ENCODE measurements at regions not wholly inside any gene's neighbourhood (a gene's known extent, or its start where the extent isn't known, plus 50 kb on each side); places are given as distances from the start of the nearest gene placed in this dataset.
"Not testable (repeated sequence)": the region's sequence is repeated elsewhere in the genome, so short reads cannot be mapped to it uniquely, and the experiment has no call there.

- DNase-seq (ENCODE audit: extremely low read depth, low read depth): no peak
Measured at GRCh38 chr5:53403291-53403690, 77.1 kb upstream of the FST start.

GRCh38 chr5:53403758-53404157 is 76.7 kb upstream of the FST start:
- DNase-seq (ENCODE audit: extremely low read depth, low read depth): no peak

DNA sequence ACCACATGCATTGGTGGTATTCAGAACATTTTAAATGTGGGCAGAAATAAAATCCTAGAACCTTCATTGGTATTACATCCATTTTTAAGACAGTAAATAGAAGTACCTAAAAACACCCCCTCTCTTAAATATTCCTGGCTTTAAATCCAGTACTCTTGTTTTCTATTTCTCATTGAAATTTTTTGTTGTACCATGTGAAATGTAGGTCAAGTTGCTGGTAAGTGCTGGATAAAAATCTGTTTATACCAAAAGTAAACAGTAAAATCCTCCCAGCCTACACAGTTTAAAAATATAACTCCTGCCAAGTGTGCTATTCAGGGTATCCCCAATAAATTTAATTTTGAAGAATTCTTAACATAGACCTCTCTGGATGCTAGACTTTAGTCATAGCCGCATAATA is 75.0 kb upstream of the FST start:
- no peak for DNase-seq (ENCODE audit: extremely low read depth, low read depth)

DNA sequence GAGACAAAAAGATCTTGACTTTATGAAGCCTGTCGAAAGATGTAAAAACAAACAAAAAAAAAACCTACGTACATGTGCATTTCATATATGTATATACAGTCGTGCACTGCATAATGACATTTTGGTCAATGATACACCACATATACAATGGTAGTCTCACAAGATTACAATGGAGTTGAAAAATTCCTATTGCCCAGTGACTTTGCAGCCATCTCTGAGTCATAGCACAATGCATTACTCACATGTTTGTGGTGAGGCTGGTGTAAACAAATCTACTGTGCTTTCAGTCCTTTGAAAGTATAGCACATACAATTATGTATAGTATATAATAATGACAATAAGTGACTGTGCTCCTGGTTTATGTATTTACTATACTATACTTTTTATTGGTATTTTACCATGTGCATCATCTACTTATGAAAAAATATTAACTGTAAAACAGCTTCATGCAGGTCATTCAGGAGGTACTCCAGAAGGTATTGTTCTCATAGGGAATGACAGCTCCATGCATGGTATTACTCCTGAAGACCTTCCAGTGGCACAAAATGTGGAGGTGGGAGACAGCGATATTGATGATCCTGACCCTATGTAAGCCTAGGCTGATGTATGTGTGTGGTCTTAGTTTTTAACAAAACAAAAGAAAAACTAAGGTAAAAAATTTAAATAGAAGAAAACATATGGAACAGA is 73.7 kb upstream of the FST start:
- DNase-seq (ENCODE audit: extremely low read depth, low read depth): peak; percentile 71

DNA sequence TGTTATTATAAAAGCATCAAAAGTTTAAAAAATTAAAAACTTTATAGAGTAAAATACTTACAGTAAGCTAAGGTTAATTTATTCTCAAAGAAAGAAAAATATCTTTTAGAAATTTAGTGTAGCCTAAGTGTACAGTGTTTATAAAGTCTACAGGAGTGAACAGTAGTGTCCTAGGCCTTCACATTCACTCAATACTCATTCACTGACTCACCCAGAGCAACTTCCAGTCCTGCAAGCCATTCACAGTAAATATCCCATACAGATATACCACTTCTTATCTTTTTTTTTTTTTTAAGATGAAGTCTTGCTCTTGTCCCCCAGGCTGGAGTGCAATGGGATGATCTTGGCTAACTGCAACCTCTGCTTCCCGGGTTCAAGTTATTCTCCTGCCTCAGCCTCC is 73.1 kb upstream of the FST start:
- DNase-seq (ENCODE audit: extremely low read depth, low read depth): no peak

GRCh38 chr5:53411388-53411787 is 69.0 kb upstream of the FST start:
- no peak for DNase-seq (ENCODE audit: extremely low read depth, low read depth)

DNA sequence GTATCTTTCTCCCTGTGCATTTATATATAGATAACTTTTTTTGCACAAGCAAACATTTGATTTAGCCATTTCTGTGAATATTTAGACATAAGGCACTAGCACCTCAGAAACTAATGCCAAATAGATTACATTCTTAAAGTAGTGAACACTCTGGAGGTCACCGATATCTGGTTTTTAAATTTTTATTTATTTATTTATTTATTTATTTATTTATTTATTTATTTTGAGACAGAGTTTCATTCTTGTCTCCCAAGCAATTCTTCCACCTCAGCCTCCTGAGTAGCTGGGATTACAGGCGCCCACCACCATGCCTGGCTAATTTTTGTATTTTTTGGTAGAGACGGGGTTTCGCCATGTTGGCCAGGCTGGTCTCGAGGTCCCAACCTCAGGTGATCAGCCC is 67.9 kb upstream of the FST start:
- DNase-seq (ENCODE audit: extremely low read depth, low read depth): not testable (repeated sequence)

GRCh38 chr5:53416144-53416738 is 64.2 kb upstream of the FST start:
- no peak for DNase-seq (ENCODE audit: extremely low read depth, low read depth)

DNA sequence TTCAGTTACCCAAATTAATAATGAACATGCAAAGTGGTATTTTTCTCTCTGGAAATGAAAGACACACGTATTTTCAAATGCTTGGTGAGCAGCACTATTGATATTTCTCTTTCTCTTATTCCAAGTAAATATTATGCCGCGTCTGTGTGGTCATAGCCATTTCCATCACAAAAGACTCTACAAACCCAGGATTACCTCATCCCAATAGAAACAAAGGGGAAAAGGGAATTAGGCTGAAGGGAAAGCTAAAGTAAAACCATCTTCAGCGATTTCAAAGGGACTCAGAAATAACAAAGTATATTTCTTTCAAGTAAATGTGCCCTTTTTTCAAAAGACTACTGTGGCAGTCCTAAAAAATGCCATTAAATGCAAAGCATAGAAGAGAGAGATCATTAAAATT is 62.0 kb upstream of the FST start:
- peak; percentile 86 for DNase-seq (ENCODE audit: extremely low read depth, low read depth)

GRCh38 chr5:53418826-53419658 is 61.4 kb upstream of the FST start:
- peak; percentile 99 for DNase-seq (ENCODE audit: extremely low read depth, low read depth)

DNA sequence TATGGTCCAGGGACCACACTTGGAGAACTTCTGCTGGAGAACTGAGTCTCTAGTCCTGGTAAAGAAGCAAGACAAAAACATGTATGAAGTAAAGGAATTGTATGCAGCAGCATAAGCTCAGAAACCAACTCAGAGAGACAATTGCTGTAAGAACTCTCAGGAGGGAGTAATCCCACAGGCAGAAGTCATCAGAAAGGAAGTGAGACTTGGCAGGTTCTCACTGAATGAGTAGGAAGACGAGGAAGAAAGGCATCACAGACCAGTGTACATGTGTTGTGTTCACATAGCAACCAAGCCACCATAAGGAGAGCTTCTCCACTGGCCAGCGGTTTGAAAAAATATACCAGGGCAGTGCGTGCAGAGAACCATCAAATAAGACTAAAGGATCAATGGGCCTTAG is 57.9 kb upstream of the FST start:
- no peak for DNase-seq (ENCODE audit: extremely low read depth, low read depth)

GRCh38 chr5:53423724-53424123 is 56.7 kb upstream of the FST start:
- DNase-seq (ENCODE audit: extremely low read depth, low read depth): no peak

DNA sequence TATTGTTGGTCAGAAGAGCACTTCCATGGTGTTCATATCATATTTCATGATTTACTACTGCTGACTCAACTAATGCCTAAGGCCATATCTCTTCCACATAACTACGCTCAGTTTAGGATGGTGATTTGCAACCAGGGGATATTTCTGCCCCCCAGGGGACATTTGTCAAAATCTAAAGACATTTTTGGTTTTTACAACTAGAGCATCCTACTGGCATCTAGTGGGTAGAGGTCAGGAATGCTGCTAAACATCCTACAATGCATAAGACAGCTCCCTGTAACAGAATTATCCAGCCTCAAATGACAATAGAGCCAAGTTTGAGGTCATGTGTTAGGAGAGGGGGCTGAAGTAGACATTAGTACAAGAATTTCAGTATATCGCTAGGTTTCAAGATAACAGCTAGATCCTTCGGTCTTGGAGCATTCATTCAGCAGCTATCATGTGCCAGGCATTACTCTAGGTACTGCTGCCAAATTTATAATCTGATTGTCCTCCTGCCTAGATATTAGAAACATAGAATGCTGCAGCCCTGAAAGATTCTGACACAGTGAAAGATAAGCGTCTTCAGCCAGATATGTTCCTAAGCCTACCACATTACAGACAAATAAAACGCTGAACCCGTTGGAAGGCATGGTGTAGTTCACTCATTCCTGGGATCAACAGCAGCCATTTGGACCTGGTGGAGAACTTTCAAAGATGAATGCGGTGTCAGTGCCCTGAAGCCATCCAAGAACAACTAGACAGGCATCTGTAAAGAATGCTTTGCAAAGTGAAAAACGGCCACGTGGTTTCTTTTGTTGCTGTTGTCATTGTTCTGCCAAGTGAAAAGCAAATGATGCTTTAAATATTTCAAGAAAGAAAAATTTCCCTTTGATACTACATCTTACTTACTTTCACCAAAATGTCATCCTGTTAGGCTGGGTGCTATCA is 55.5 kb upstream of the FST start:
- DNase-seq (ENCODE audit: extremely low read depth, low read depth): no peak

DNA sequence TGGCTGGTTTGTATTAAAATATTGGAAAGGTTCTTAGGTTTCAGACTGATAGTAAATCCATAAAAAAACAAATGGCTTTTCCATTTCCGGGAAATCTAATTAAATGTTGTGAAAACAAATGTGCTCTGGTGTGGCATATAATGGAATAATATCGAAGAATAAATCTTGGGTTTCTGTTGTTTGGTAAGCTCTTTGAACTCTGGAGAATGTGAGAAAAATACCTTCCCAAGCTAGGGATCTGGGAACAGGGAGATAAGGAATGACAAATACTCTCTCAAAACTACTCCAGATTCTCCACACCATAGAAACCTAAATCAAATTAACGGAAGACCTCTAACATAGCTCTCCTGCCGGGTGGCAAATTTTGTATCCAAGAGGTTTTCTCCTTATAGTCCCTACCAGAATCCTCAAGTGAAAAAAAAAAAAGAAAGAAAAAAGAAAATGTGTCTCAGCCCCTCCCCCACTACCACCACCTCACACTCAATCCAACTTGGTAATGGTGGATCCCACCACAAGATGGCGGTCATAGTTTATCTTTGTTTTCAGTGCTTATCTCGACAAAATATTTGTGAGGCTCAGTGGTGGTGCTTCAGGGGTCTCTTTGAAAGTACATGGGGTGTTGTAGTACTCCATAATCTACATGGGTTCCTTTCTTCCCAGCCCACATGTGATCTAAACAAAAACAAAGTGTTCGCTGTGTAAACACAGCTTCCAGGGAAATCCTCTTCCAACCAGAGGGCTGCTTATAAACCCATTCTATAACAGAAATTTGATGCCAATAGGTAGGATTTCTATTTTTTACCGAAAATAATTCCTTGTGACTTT is 54.5 kb upstream of the FST start:
- DNase-seq (ENCODE audit: extremely low read depth, low read depth): peak; percentile 51

DNA sequence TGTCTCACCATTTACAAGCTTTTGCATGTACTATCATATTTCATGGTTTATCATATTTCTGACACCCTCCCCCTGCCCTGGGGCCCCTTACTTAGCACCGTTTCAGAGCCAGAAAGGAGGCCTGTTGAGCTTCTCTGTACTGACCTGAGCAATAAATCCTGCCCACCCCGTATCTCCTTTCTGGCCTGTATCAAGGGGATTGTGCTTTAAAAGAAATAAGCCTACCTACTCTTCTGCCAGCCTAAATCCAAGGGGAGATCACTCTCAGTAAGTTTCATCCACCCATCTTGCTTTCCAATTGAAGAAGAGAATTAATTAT is 54.0 kb upstream of the FST start:
- no peak for DNase-seq (ENCODE audit: extremely low read depth, low read depth)

GRCh38 chr5:53426878-53427277 is 53.6 kb upstream of the FST start:
- DNase-seq (ENCODE audit: extremely low read depth, low read depth): no peak

GRCh38 chr5:53427965-53428364 is 52.5 kb upstream of the FST start:
- no peak for DNase-seq (ENCODE audit: extremely low read depth, low read depth)

DNA sequence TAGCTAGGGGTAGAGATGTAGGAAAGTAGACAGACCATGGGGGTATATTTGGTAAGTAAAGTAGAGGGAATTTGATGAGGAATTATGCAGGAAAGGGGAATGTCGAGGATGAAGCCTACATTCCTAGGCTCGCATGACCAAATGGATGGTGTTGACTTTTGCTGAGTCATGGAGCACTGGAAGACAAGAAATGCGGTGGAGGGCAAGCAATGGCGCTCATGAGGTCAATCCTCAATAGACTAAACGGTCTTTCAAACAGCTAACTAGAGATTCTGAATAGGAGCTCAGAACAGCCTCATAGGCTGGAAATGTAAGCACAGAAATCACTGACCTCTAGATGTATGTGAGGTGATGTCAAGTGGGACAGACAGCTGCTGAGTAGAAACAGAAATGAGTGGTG is 50.7 kb upstream of the FST start:
- peak; percentile 62 for DNase-seq (ENCODE audit: extremely low read depth, low read depth)

DNA sequence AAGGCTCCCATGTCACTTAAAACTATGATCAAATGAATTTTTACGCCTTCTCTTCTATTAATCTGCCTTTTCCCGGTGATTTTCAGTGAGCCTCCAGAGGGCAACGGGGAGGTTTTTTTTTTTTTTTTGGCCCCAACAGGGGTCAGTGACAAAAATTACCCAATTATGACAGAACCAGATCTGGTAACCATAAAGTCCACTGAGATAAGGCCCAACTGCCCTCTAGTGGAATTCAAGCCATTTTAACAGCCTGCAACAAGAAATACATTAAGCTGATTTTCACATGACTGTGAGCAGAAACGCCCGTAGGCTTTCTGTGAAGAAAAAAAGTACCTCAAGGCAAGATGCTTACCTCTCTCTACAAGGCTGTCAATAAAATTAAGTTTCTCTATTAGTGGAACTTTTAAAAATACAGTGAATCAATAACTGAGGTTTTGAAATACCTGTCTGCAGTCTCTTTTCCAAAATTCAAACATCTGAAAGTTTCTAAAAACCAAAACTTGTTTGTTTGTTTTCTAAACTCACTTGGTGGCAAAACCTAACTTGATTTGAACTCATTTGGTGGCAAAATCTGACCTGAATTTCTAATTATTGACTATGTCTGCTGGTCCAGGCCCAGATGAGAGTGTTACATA is 49.7 kb upstream of the FST start:
- peak; percentile 86 for DNase-seq (ENCODE audit: extremely low read depth, low read depth)

Measured in NCI-H460 (cell line).